Smooth muscle cell (in vitro differentiated cells): ENCODE measurements at regions not wholly inside any gene's neighbourhood (a gene's known extent, or its start where the extent isn't known, plus 50 kb on each side); places are given as distances from the start of the nearest gene placed in this dataset.

ENCODE experiments used
- DNase-seq: peaks from one replicate; lab custom pipeline; 2025; ENCODE audit not compliant: unreplicated experiment; lab: John Stamatoyannopoulos, UW
- H2AFZ ChIP-seq: fragments of 200-600 bp; sonication (generic); 2 replicates; pipeline ENCODE4 v1.6.0; 2016; ENCODE audit warnings: antibody characterized with exemption, low read depth, mild to moderate bottlenecking
- H3F3A ChIP-seq: fragments of 200-600 bp; sonication (generic); 2 replicates; pipeline ENCODE4 v1.6.0; 2017; ENCODE audit warnings: antibody characterized with exemption, low read depth
- H3K27ac ChIP-seq: fragments of 200-600 bp; sonication (generic); 2 replicates; pipeline ENCODE4 v1.5.1; 2016; ENCODE audit warnings: low read depth, mild to moderate bottlenecking
- H3K27me3 ChIP-seq: fragments of 200-600 bp; sonication (generic); 2 replicates; pipeline ENCODE4 v1.6.1; 2016; ENCODE audit warnings: low read depth, mild to moderate bottlenecking
- H3K36me3 ChIP-seq: fragments of 200-600 bp; sonication (generic); 2 replicates; pipeline ENCODE4 v1.5.1; 2016; ENCODE audit warnings: low read depth
- H3K4me1 ChIP-seq: fragments of 200-600 bp; sonication (generic); 2 replicates; pipeline ENCODE4 v1.5.1; 2016; ENCODE audit warnings: low read depth
- H3K4me2 ChIP-seq: fragments of 200-600 bp; sonication (generic); 2 replicates; pipeline ENCODE4 v1.6.0; 2016; ENCODE audit warnings: mild to moderate bottlenecking
- H3K4me3 ChIP-seq: fragments of 200-600 bp; sonication (generic); 2 replicates; pipeline ENCODE4 v1.5.1; 2016; ENCODE audit warnings: mild to moderate bottlenecking
- H3K79me2 ChIP-seq: fragments of 200-600 bp; sonication (generic); 2 replicates; pipeline ENCODE4 v1.6.0; 2016; ENCODE audit warnings: low read depth, mild to moderate bottlenecking
- H3K9ac ChIP-seq: fragments of 200-600 bp; sonication (generic); 2 replicates; pipeline ENCODE4 v1.6.0; 2016; ENCODE audit warnings: low read depth
- H3K9me3 ChIP-seq: fragments of 200-600 bp; sonication (generic); replicated peaks from 2 replicates; pipeline ENCODE4 v1.5.1; 2016; ENCODE audit warnings: low read depth
- H4K20me1 ChIP-seq: fragments of 200-600 bp; sonication (generic); 2 replicates; pipeline ENCODE4 v1.6.0; 2016; ENCODE audit warnings: low read depth
- CTCF ChIP-seq: fragments of 200-600 bp; sonication (generic); IDR thresholded peaks from 2 replicates; pipeline ENCODE4 v1.5.1; 2017; ENCODE audit warnings: borderline replicate concordance, mild to moderate bottlenecking, antibody characterized with exemption; ENCODE audit not compliant: insufficient read depth, poor library complexity, severe bottlenecking
- WGBS: methylation state at CpG from one replicate; pipeline ENCODE4 v1.1.7; 2016; ENCODE audit warnings: low lambda C conversion rate; 5-methylcytosine and 5-hydroxymethylcytosine counted together

GRCh38 chr20:40397467-40397866 is 291.6 kb downstream of the MAFB start:
- H3K4me3 ChIP-seq, result no peak overlapping the region
- no peak overlapping the region for H3K27ac ChIP-seq
- no peak overlapping the region for H3K9ac ChIP-seq
- no peak overlapping the region for H2AFZ ChIP-seq
- no peak overlapping the region for H3K4me2 ChIP-seq
- H4K20me1 ChIP-seq, result no peaks in the 10 kb centered on the region
- H3F3A ChIP-seq, result no peaks in the 10 kb centered on the region
- H3K36me3 ChIP-seq, result no peaks in the 10 kb centered on the region
- H3K79me2 ChIP-seq, result no peaks in the 10 kb centered on the region
- TF ChIP-seq CTCF, result no peak
- no peaks in the 10 kb centered on the region for H3K4me1 ChIP-seq
- H3K9me3 ChIP-seq, result no peaks in the 10 kb centered on the region
- DNase-seq, result no peak
- H3K27me3 ChIP-seq, result peaks cover 7% of the 10 kb centered on the region

- H3K9me3 ChIP-seq, result no peaks in the 10 kb centered on the region
- H3K36me3 ChIP-seq, result no peaks in the 10 kb centered on the region
Observed at GRCh38 chr20:40393197-40394079, 295.6 kb downstream of the MAFB start.

GRCh38 chr20:40390654-40391053 is 298.4 kb downstream of the MAFB start:
- DNase-seq, result no peak
- no peak overlapping the region for H3K9ac ChIP-seq
- no peaks in the 10 kb centered on the region for H4K20me1 ChIP-seq
- H3K4me3 ChIP-seq, result no peak overlapping the region
- H2AFZ ChIP-seq, result peak overlapping the region; percentile 70
- 83% methylated on average over 2 of the region's 2 CpGs for WGBS
- H3K79me2 ChIP-seq, result no peaks in the 10 kb centered on the region
- H3K4me2 ChIP-seq, result no peak overlapping the region
- no peak overlapping the region for H3K27ac ChIP-seq
- H3K4me1 ChIP-seq, result no peaks in the 10 kb centered on the region
- H3F3A ChIP-seq, result no peaks in the 10 kb centered on the region
- peaks cover 5% of the 10 kb centered on the region for H3K27me3 ChIP-seq
- H3K36me3 ChIP-seq, result no peaks in the 10 kb centered on the region
- no peak for TF ChIP-seq CTCF
- no peaks in the 10 kb centered on the region for H3K9me3 ChIP-seq

More at GRCh38 chr20:40393197-40394079, 295.6 kb downstream of the MAFB start:
- no peak for DNase-seq
- Histone ChIP-seq H3K9ac (no peak overlapping the region), H4K20me1 (no peaks in the 10 kb centered on the region), H3K4me1 (no peaks in the 10 kb centered on the region), H3F3A (no peaks in the 10 kb centered on the region), H3K79me2 (no peaks in the 10 kb centered on the region), H3K4me3 (no peak overlapping the region), H3K27ac (no peak overlapping the region), H3K27me3 (peaks cover 7% of the 10 kb centered on the region), H2AFZ (no peak overlapping the region), H3K4me2 (no peak overlapping the region)
- no peak for TF ChIP-seq CTCF
- WGBS, result 88% methylated on average over 8 of the region's 8 CpGs

- no peak overlapping the region for H3K4me2 ChIP-seq
- no peak for DNase-seq
- no peaks in the 10 kb centered on the region for H3K27me3 ChIP-seq
- H3F3A ChIP-seq, result no peaks in the 10 kb centered on the region
- no peak overlapping the region for H3K4me3 ChIP-seq
- no peak overlapping the region for H3K27ac ChIP-seq
- H4K20me1 ChIP-seq, result no peaks in the 10 kb centered on the region
- H3K9ac ChIP-seq, result no peak overlapping the region
- no peak overlapping the region for H2AFZ ChIP-seq
- no peaks in the 10 kb centered on the region for H3K36me3 ChIP-seq
- WGBS, result 75% methylated on average over 7 of the region's 7 CpGs
- H3K79me2 ChIP-seq, result no peaks in the 10 kb centered on the region
- H3K4me1 ChIP-seq, result no peaks in the 10 kb centered on the region
- no peaks in the 10 kb centered on the region for H3K9me3 ChIP-seq
- TF ChIP-seq CTCF, result no peak
Observed at GRCh38 chr20:40370800-40371199, 318.2 kb downstream of the MAFB start.
